ENCODE measurements at regions not wholly inside any gene's neighbourhood (a gene's known extent, or its start where the extent isn't known, plus 50 kb on each side); places are given as distances from the start of the nearest gene placed in this dataset.

- no peak for TF ChIP-seq EZH2 (IDR thresholded peaks at IDR 0.05; ENCODE audit: borderline replicate concordance, low read depth, low read length, severe bottlenecking)
- no peak for TF ChIP-seq CTCF (IDR thresholded peaks at IDR 0.05; ENCODE audit: borderline replicate concordance, extremely low read depth, low read length, poor library complexity, severe bottlenecking)
Observed at GRCh38 chr10:113313722-113314121, 239.1 kb upstream of the HABP2 start.
